Kidney (tissue), 13 donors: ENCODE measurements at regions not wholly inside any gene's neighbourhood (a gene's known extent, or its start where the extent isn't known, plus 50 kb on each side); places are given as distances from the start of the nearest gene placed in this dataset.

ENCODE experiments used
- DNase-seq, 5 donors: peaks; one replicate each; pipeline ENCODE4 v3.0.0-alpha.2; 2013 to 2020
- FAIRE-seq: peaks from 2 replicates; lab custom pipeline; 2012; peaks lifted over from hg19 to GRCh38; lab: Jason Lieb, UNC
- H3K27ac ChIP-seq, 2 donors: one replicate each; pipeline ENCODE4 v1.7.0; 2013; ENCODE audit warnings: low read depth in 2 of 2, low read length in 2 of 2, inconsistent platforms in 1 of 2
- H3K27me3 ChIP-seq: one replicate; pipeline ENCODE4 v1.7.1; 2013; ENCODE audit warnings: low read length, inconsistent platforms; ENCODE audit not compliant: control insufficient read depth, insufficient read depth
- H3K36me3 ChIP-seq, 3 donors: one replicate each; pipeline versions ENCODE4 v1.7.0 to v1.7.1; 2013; ENCODE audit warnings: low read length in 3 of 3, control low read depth in 1 of 3, inconsistent platforms in 1 of 3; ENCODE audit not compliant: insufficient read depth in 3 of 3, control insufficient read depth in 2 of 3
- H3K4me1 ChIP-seq, 3 donors: one replicate each; pipeline versions ENCODE4 v1.7.0 to v1.7.1; 2013; ENCODE audit warnings: low read length in 3 of 3, inconsistent platforms in 1 of 3, low read depth in 1 of 3; ENCODE audit not compliant: control insufficient read depth in 2 of 3, insufficient read depth in 2 of 3
- H3K4me3 ChIP-seq, 3 donors: one replicate each; pipeline versions ENCODE4 v1.7.0 to v1.8.1; 2013; ENCODE audit warnings: low read length in 3 of 3, control low read depth in 1 of 3, inconsistent platforms in 1 of 3
- H3K9ac ChIP-seq, 3 donors: one replicate each; pipeline versions ENCODE4 v1.7.0 to v1.7.1; 2013; ENCODE audit warnings: low read length in 3 of 3, control low read depth in 1 of 3, inconsistent platforms in 1 of 3
- H3K9me3 ChIP-seq, 3 donors: one replicate each; pipeline versions ENCODE4 v1.7.0 to v1.7.1; 2013; ENCODE audit warnings: low read length in 3 of 3, control low read depth in 1 of 3, inconsistent platforms in 1 of 3; ENCODE audit not compliant: control insufficient read depth in 2 of 3, insufficient read depth in 1 of 3
- CTCF ChIP-seq: IDR thresholded peaks from 3 replicates; pipeline ENCODE4 v1.5.1; 2012; ENCODE audit warnings: mild to moderate bottlenecking, moderate library complexity, borderline replicate concordance; ENCODE audit not compliant: insufficient read depth; ENCODE audit errors: extremely low read depth
- intact Hi-C: fragments of 100-400 bp; cut with DNase I; formaldehyde crosslinking; loops from one replicate; pipeline ENCODE4 v1.11.1; 2022
- donor health status: control.
- donor health status: control.
- donor health status: control.
- donor health status: control.
- donor health status: control.
- donor health status: DM: yes; HTN: yes; CAD: no.
- donor health status: Normal renal cell carcinoma (clear cell type).

- no peaks in the 10 kb centered on the region for H3K9me3 ChIP-seq
- no peak for FAIRE-seq
- H3K36me3 ChIP-seq = no peaks in the 10 kb centered on the region
- no peak overlapping the region for H3K9ac ChIP-seq
- no peak overlapping the region for H3K4me3 ChIP-seq
- intact Hi-C loops = no loop called here
- H3K27ac ChIP-seq = no peak overlapping the region
- DNase-seq = no peak
- no peaks in the 10 kb centered on the region for H3K27me3 ChIP-seq
- TF ChIP-seq CTCF = no peak
- H3K4me1 ChIP-seq = no peaks in the 10 kb centered on the region
Observed at GRCh38 chr2:153138651-153139375, 339.7 kb downstream of the RPRM start.

- DNase-seq = no peak
- no peak for TF ChIP-seq CTCF
- Histone ChIP-seq H3K36me3 (no peaks in the 10 kb centered on the region), H3K4me1 (no peaks in the 10 kb centered on the region), H3K27ac (no peak overlapping the region), H3K9ac (no peak overlapping the region), H3K9me3 (no peaks in the 10 kb centered on the region), H3K4me3 (no peak overlapping the region), H3K27me3 (no peaks in the 10 kb centered on the region)
- FAIRE-seq = no peak
- intact Hi-C loops = no loop called here
Observed at GRCh38 chr2:153136216-153136615, 342.3 kb downstream of the RPRM start.

GRCh38 chr2:153134725-153135124 is 343.8 kb downstream of the RPRM start:
- Histone ChIP-seq H3K27ac (no peak overlapping the region), H3K36me3 (no peaks in the 10 kb centered on the region), H3K4me1 (no peaks in the 10 kb centered on the region), H3K9me3 (no peaks in the 10 kb centered on the region), H3K4me3 (no peak overlapping the region), H3K27me3 (no peaks in the 10 kb centered on the region), H3K9ac (no peak overlapping the region)
- no peak for DNase-seq
- intact Hi-C loops = no loop called here
- no peak for FAIRE-seq
- no peak for TF ChIP-seq CTCF

- Histone ChIP-seq H3K4me1 (no peaks in the 10 kb centered on the region), H3K27me3 (no peaks in the 10 kb centered on the region), H3K9ac (no peak overlapping the region), H3K27ac (no peak overlapping the region), H3K36me3 (no peaks in the 10 kb centered on the region), H3K9me3 (no peaks in the 10 kb centered on the region), H3K4me3 (no peak overlapping the region)
- intact Hi-C loops = no loop called here
- TF ChIP-seq CTCF = no peak
- DNase-seq (no peak), FAIRE-seq (no peak)
Observed at GRCh38 chr2:153133716-153134115, 344.8 kb downstream of the RPRM start.
